Heart right ventricle (tissue), 16 donors: ENCODE measurements at regions not wholly inside any gene's neighbourhood (a gene's known extent, or its start where the extent isn't known, plus 50 kb on each side); places are given as distances from the start of the nearest gene placed in this dataset.

Experiments used
- ATAC-seq, 8 donors: fragments of 200-7000 bp; cut with Tn5 transposase; one replicate each; pipeline ENCODE4 v1.9.1; 2020; ENCODE audit warnings: mild to moderate bottlenecking in 8 of 8, moderate library complexity in 8 of 8, moderate number of reproducible peaks in 1 of 8
- DNase-seq, 2 donors: peaks; one replicate each; pipeline ENCODE4 v3.0.0-alpha.2; 2020
- H3K27ac ChIP-seq, 10 donors: fragments of 200-600 bp; sonication (generic) in 2 of 10; one replicate each; pipeline versions ENCODE4 v1.5.0 to v1.8.0; 2020 to 2022; ENCODE audit warnings: mild to moderate bottlenecking in 3 of 10
- H3K27me3 ChIP-seq, 7 donors: fragments of 200-600 bp; one replicate each; pipeline ENCODE4 v1.8.0; 2021 to 2022; ENCODE audit warnings: mild to moderate bottlenecking in 2 of 7
- H3K36me3 ChIP-seq, 9 donors: fragments of 200-600 bp; sonication (generic) in 1 of 9; one replicate each; pipeline versions ENCODE4 v1.5.0 to v1.8.0; 2020 to 2022; ENCODE audit warnings: mild to moderate bottlenecking in 2 of 9
- H3K4me1 ChIP-seq, 9 donors: fragments of 200-600 bp; sonication (generic) in 1 of 9; one replicate each; pipeline versions ENCODE4 v1.5.0 to v1.8.0; 2020 to 2022; ENCODE audit warnings: mild to moderate bottlenecking in 4 of 9
- H3K4me3 ChIP-seq, 10 donors: fragments of 200-600 bp; sonication (generic) in 2 of 10; one replicate each; pipeline versions ENCODE4 v1.5.0 to v1.8.0; 2020 to 2022; ENCODE audit warnings: mild to moderate bottlenecking in 7 of 10, moderate library complexity in 2 of 10
- H3K9me3 ChIP-seq, 11 donors: fragments of 200-600 bp in 10 of 11; sonication (generic) in 2 of 11; one replicate each; pipeline versions ENCODE4 v1.5.0 to v1.8.0; 2013 to 2022; ENCODE audit warnings: mild to moderate bottlenecking in 2 of 11, control low read depth in 1 of 11, moderate library complexity in 1 of 11
- WGBS, 2 donors: extraction: QIAGEN DNeasy Blood & Tissue Kit; methylation state at CpG; one replicate each; pipeline ENCODE4 v1.1.7; 2013; ENCODE audit warnings: inconsistent platforms in 1 of 2; 5-methylcytosine and 5-hydroxymethylcytosine counted together
- intact Hi-C, 10 donors: fragments of 100-400 bp; cut with DNase I; formaldehyde crosslinking; loops; one replicate each; pipeline versions ENCODE4 v1.11.1 to v1.14.2; 2022
- TF ChIP-seq, protein P1 (sequence below), 9 donors: fragments of 200-600 bp; sonication (generic) in 2 of 9; IDR thresholded peaks; one replicate each; pipeline versions ENCODE4 v1.5.0 to v1.8.0; 2021 to 2022; ENCODE audit warnings: antibody characterized with exemption in 9 of 9, mild to moderate bottlenecking in 5 of 9, moderate library complexity in 1 of 9
- donor health status: Arrhythmogenic right ventricular cardiomyopathy.
- donor health status: ischemic (EF 13 %, LVEDD 7.1; RV severe dilation, severe dysfunction).
- donor health status: healthy with polysubstance abuse.
- donor health status: DM: no; HTN: yes; CAD: no.
- donor health status: DM: no; HTN: no; CAD: no.
- donor health status: ischemic (EF 25% LVEDD 6.9; RV normal size, moderate dysfunction).
- donor health status: ischemic (EF 25% LVEDD 5.7; RV mildly dilated, moderate dysfunction).
- donor health status: healthy.
- donor health status: DM: yes; HTN: yes; CAD: no.
- donor health status: Ischemic cardiomyopathy.
- donor health status: ischemic (EF 35%, LVEDD 5.7; RV mildly dilated, moderate dysfunction).
- donor health status: nonischemic (EF 11% LVEDD 7.7; RV severe dilation, severe dysfunction).
- donor health status: DM: yes; HTN: yes; CAD: no.
- donor health status: PGD.
- donor health status: ischemic (EF 29% LVEDD 5.4; RV normal size, mild dysfunction).
- donor health status: nonischemic (EF 23%, LVEDD 6.1; RV moderate dilation, normal function).

DNA sequence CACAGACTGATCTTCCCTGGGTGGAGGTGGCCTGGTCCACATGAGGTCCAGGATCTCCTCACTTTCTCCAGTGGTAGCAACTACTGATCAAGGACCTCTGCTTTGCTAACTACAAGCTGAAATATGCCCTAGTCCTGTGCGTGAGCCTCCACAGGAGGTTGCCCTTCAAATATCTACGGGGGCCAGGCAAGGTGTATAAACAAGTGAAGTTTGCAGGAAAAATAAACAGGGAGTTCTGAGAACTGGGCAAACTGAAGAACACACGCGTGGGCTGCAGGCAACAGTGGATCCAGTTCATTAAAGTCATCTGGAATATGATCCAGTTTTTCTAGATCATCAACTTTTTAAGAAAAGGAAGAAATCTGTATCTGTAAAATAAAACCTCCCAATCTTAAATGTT lies 167.5 kb upstream of the NR3C1 start:
- DNase-seq (no peak), ATAC-seq (no peak)
- no peaks in the 10 kb centered on the region for H3K27me3 ChIP-seq
- TF ChIP-seq, protein P1, sequence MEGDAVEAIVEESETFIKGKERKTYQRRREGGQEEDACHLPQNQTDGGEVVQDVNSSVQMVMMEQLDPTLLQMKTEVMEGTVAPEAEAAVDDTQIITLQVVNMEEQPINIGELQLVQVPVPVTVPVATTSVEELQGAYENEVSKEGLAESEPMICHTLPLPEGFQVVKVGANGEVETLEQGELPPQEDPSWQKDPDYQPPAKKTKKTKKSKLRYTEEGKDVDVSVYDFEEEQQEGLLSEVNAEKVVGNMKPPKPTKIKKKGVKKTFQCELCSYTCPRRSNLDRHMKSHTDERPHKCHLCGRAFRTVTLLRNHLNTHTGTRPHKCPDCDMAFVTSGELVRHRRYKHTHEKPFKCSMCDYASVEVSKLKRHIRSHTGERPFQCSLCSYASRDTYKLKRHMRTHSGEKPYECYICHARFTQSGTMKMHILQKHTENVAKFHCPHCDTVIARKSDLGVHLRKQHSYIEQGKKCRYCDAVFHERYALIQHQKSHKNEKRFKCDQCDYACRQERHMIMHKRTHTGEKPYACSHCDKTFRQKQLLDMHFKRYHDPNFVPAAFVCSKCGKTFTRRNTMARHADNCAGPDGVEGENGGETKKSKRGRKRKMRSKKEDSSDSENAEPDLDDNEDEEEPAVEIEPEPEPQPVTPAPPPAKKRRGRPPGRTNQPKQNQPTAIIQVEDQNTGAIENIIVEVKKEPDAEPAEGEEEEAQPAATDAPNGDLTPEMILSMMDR (IDR thresholded peaks at IDR 0.05): no peak
- no peak overlapping the region for H3K4me3 ChIP-seq
- H3K36me3 ChIP-seq: no peaks in the 10 kb centered on the region
- no peaks in the 10 kb centered on the region for H3K9me3 ChIP-seq
- H3K4me1 ChIP-seq: peaks cover 0 to 32% (median 0%) of the 10 kb centered on the region in 9 donors
- no peak overlapping the region for H3K27ac ChIP-seq
- intact Hi-C loops: no loop called here
- 90 to 93% methylated on average over 4 of the region's 4 CpGs for WGBS, 2 donors

DNA sequence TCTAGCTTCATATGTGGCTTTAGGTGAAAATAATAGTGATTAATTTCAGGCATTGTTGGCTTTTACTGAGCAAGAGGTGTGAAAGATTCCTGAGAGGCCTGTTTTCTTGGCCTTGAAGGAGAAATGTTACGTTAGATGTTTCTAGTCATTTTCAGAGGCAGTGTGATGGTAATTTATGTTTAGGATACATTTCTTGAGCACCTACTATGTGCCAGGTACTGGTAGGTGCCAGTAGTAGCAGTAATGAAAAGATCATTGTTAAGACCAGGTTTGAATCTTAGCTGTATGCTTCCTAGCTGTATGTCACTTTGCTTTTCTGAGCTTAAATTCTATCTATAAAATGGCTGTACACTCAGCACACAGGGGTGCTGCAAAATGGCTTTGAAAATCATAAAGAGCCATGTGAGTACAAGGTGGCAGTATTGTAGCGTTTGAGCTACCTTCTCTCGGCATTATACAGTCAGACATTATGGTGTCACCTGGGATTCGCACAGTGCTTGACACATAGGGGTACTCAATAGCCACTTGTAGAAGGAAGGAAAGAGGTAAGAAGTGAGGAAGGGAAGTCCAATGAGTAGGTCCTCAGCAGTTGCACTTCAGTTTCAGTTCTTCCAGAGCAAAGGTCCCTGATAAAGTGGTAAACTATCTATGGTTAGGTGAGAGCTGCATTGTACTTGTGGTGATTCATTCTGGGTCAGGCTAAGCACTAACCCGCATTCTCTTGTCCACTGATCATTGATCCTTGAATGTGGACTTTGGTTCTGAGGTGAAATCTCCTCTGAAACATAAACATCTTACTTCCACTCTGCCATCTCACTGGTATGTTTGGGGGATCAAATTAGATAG lies 166.5 kb upstream of the NR3C1 start:
- ATAC-seq (no peak), DNase-seq (no peak)
- Histone ChIP-seq H3K27me3 (no peaks in the 10 kb centered on the region), H3K4me3 (no peak overlapping the region), H3K36me3 (no peaks in the 10 kb centered on the region), H3K27ac (no peak overlapping the region), H3K4me1 (peaks cover 0 to 30% (median 0%) of the 10 kb centered on the region in 9 donors), H3K9me3 (no peaks in the 10 kb centered on the region)
- WGBS, 2 donors: 96% methylated on average over 5 of the region's 5 CpGs
- intact Hi-C loops: no loop called here
- TF ChIP-seq, protein P1 (IDR thresholded peaks at IDR 0.05): no peak

DNA sequence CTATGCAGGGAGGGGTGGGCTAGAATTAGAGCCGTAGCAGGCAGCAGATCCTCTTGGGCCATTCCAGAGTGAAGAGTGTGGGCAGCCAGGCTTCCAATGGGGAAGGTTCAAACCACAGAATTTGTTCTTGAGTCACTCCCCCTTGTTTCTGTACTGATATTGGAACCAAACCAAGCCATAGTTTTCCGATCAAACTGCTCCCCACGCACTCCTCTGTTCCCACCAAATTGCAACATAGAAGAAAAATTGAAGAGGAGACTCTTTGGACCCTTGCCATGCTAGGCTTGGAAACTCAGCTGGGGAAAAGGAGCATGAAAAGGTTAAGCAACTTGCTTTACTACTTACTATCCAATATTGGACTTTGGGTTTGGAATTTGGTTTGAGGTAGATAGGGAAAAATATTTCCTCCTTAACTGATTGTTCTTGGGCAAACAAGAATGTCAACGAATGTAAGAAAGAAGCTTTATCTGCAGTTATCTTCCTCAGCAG lies 165.8 kb upstream of the NR3C1 start:
- Histone ChIP-seq H3K27me3 (no peaks in the 10 kb centered on the region), H3K4me3 (no peak overlapping the region), H3K27ac (no peak overlapping the region), H3K36me3 (no peaks in the 10 kb centered on the region), H3K4me1 (peaks cover 0 to 32% (median 0%) of the 10 kb centered on the region in 9 donors), H3K9me3 (no peaks in the 10 kb centered on the region)
- DNase-seq: no peak
- intact Hi-C loops: no loop called here
- 83 to 84% methylated on average over 4 of the region's 4 CpGs for WGBS, 2 donors
- TF ChIP-seq, protein P1 (IDR thresholded peaks at IDR 0.05): no peak
- no peak for ATAC-seq

DNA sequence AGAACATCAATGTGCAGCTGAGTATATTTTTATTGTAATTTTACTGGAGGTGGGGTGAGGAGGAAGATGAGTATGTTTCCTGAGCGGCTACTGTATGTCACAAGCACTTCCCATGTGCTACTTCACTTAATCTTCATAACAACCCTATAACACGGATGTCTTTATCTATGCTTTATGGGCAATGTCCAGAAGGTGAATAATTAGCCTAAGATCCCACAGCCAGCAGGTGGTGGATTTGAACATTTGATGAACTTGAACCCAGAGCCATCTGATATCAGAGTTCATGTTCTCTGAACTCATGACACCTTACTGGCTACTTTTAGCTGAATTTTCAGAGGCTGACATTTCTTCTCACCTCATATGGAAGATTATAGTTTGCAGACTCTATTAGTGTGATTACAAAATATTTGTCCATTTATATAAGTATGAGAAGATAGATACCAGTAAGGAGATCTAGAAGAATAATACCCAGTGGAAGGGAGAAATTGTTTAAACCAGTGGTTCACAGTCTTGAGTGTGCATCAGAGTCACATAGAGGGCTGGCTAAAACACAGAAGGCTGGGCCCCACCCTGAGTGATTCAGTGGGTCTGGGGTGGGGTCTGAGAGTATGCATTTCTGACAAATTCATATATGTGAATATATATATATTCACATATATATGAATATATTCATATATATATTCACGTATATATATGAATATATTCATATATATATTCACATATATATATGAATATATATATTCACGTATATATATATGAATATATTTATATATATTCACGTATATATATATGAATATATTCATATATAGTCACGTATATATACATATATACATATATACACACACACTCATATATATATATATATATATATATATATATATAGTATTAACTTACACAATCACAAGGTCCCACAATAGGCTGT lies 164.4 kb upstream of the NR3C1 start:
- intact Hi-C loops: no loop called here

More for the DNA sequence above, 164.4 kb upstream of the NR3C1 start:
- no peaks in the 10 kb centered on the region for H3K27me3 ChIP-seq
- no peak overlapping the region for H3K4me3 ChIP-seq
- no peak for DNase-seq
- WGBS, 2 donors: 83 to 89% methylated on average over 6 of the region's 6 CpGs
- ATAC-seq: no peak
- H3K36me3 ChIP-seq: no peaks in the 10 kb centered on the region
- H3K9me3 ChIP-seq: no peaks in the 10 kb centered on the region
- H3K4me1 ChIP-seq: peaks cover 0 to 33% (median 0%) of the 10 kb centered on the region in 9 donors
- no peak overlapping the region for H3K27ac ChIP-seq
- TF ChIP-seq, protein P1 (IDR thresholded peaks at IDR 0.05): no peak
